ENCODE measurements at regions not wholly inside any gene's neighbourhood (a gene's known extent, or its start where the extent isn't known, plus 50 kb on each side); places are given as distances from the start of the nearest gene placed in this dataset.

DNA sequence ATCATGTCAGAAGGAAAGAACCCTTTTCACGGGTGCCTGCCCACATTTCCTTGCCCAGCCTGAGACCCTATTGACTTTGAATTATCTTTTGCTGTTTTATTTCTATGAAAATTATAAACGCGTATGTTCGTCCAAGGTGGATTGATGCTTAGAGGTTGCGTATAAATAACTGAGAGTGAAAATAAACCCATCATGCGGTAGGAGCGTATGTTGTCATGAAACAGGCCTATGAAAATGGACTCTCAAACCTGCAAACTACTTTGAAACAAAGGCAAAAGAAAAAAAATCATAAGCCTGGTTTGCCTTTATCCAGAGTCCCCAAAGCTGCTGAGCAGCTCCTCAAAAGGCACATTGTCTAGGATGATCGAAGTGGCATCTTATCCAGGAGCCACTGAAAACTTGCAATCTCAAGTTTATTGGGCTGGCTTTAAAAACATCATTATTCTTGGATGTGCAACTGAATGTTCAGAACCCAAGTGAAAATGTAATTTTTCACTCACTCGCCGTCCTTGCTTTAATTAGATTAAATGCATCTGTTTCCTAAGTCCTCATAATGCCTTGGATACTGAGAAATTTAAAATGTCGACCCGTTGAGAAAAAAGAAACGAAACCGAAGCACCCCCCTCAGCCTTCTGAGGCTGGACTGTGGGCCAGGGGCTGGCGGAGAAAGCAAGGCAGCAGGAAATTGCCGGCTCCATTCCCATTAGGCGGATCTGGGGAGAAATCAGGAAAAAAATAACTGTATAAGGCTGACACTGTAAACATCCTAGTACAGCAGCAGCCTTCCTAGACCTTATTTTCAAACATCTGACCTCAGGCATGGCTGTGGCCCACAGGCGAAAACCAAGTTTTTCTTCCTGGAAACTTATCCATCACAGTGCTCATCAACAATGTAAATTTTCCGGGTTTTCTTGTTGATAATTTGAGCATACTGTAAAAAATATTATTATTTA lies 82.9 kb upstream of the PPARA start:
- DNase-seq = no peak

DNA sequence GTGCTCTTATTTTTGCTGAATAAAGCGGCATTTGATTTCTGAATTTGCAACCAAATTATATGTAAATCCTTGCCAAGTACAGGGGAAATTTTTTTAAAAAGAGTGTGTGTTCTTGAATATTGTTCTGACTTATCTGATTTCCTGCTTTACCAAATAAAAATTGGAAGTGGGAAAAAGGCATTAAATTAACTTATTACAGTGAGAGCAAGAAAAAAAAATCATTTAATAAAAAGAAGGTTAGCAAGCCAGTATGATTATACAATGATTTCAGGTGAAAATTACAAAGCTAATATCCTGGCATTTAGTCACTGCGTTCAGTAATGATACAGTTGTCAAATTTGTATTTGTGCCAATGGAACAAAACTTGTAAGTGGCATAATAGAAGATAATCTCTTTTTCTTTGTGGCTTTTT lies 82.1 kb upstream of the PPARA start:
- DNase-seq = no peak

DNA sequence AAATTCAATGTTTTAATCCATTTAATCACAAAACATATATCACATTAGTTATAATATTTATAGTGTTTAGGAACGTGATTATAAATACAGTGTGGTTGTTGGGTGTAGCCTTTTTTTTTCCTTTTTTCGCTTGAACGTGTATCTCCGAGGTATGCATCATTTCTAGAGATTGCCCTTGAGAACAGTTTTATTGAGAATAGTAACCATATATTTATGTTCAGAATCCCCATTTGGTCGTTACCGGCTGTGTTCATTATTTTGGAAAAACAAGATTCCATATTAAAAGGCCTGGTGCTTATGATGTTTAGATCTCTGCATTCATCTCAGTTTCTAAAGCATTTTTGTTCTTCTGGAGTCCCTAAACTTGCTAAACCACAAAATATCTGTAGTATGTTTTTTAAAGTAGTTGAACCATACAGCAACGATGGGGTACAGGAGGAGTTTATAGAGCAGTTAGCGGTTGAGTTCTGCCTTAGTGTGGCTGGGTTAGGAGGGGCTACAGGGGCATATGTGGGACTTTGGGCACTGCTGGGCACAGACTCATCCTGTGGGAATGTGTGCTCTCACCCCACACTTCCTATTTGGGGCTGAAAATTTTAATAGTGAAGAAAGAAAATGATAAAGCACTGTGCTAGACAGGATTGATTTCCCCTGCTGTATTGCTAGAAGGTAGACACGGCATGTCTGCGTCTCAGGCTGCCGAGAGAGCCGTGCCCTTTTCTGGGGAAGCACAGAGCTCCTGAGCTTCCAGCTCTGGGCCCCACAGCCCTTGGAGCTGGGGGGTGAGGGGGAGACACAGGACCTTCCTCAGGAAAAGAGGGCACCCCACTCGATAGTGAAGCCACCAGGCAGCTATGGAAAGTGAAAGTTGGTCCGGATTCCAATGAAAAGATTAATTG lies 81.5 kb upstream of the PPARA start:
- no peak for DNase-seq

- DNase-seq = no peak
Observed at GRCh38 chr22:46069521-46070214, 80.7 kb upstream of the PPARA start.

GRCh38 chr22:46070215-46070802 lies 80.0 kb upstream of the PPARA start:
- DNase-seq = no peak

GRCh38 chr22:46070803-46071450 lies 79.4 kb upstream of the PPARA start:
- peak; percentile 50 for DNase-seq

DNA sequence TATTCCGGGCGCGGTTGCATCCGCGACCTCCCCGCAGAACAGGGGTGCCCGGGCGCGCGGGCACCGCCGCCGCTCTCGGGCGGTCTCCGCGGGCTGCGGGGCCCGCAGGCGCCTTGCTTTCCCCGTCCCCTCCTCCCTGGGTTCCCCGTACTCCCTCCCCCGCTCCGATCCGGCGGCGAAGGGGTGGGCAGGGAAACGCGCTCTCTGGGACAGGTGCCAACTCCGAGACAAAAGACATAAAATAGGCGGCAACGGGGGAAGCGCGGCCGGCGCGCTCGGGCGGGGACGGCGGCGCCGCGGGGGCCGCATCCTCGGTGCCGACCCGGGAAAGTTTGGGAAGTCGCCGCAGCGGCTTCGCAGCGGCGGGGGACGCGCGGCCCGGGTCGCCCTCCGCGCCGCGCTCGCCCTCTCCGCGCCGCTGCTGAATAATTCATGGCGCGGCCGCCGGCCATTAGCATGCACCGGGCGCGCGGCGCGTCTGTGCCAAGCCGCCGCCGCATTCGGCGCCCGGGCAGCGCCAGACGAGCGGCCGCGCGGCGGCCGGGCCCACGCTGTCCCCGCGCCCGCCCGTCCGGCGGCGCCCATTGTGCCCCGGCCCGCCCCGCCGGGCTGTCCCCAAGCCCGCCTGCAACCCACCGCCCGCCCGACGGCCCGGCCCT lies 78.7 kb upstream of the PPARA start:
- peak; percentile 58 for DNase-seq

- DNase-seq = peak; percentile 27
Observed at GRCh38 chr22:46072110-46072881, 78.0 kb upstream of the PPARA start.

DNA sequence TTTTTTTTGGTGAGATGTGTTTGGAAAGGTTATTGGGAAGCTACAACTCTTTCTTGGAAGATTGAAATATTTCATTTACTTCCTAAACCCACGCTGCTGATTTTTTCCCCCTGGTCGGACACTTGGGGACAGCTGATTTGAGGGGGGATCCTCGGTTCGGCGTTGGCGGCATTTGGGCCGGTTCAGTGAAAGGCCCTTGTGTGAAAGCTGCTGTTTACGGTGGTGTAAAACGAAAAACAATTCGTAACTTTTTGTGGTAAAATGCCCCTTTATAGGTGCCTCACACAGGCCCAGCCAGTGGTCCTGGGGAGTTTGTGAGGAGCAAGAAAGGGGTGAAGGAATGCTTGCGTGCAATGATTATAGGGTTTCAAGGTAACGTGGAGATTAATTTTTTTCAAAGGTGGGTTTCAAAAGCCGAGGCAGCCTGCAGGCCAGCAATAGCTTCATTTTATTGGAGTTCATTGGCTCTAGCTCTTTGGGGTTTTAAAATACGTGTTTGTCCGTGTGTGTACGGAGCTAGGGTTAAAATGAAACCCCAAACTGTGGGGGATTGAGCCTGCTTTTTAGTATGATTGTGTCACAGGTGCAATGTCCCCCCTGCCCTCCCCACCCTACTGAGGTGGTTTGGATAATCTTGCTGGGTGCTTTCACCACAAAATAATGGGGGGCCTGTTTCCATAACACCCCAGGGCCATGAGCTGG lies 77.2 kb upstream of the PPARA start:
- no peak for DNase-seq

- no peak for DNase-seq
Observed at GRCh38 chr22:46073683-46074504, 76.4 kb upstream of the PPARA start.

- DNase-seq = no peak
Observed at GRCh38 chr22:46074771-46075551, 75.4 kb upstream of the PPARA start.

DNA sequence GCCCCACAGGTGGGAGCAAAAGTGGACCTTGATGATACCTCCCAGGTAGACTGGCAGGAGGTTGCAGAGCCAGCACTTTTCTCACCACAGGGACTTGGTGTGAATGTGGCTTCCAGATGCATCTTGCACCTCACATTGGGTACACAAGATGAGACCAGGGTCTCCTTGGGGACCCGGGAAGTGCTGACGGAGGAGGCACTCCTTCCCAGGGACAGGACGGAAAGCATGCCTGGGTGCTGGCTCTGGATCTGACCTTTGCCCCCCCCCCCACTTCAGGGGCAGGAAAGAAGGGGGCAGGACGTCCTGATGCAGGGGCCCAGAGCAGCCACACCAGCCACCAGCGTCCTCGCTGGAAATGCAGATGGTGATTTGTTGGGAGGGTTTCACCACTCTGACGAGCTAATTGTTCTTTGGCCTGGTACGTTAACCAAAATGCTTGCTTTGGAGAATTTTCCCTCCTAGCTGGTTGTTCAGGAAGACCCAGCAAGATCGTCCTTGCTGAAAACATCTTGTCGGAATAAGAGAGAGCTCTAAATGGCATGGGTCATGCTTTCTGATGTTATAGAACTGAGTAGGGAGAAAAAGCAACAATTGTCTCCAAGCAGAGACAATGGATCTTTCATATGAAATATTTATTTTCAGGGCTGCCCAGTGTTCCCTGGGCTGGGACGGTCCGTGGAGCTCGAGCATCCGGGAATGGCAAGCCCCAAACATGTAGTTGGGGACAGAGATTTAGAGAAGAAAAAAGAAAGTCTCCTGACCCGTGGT lies 74.4 kb upstream of the PPARA start:
- no peak for DNase-seq

- DNase-seq = no peak
Observed at GRCh38 chr22:46076651-46077339, 73.5 kb upstream of the PPARA start.

DNA sequence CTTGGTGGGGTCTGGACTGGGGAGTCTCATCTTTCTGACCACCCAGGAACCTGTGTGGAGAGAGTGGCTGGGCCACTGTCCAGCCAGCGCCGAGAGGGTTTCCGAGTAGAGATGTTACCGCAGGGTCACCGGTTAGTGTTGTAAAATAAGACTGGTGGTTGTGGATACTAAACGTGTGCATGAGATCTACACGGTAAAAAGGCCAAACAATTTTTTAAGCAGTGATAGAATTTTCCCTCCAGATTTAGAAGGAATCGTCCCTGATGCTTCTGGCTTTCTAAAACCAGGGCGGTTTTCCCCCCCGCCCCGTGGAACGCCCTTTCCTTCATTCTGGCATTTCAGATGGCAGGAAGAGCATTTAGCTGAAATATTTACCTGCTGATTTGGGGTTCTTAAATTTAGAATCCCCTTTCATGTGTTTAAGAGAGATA lies 72.6 kb upstream of the PPARA start:
- DNase-seq = no peak

DNA sequence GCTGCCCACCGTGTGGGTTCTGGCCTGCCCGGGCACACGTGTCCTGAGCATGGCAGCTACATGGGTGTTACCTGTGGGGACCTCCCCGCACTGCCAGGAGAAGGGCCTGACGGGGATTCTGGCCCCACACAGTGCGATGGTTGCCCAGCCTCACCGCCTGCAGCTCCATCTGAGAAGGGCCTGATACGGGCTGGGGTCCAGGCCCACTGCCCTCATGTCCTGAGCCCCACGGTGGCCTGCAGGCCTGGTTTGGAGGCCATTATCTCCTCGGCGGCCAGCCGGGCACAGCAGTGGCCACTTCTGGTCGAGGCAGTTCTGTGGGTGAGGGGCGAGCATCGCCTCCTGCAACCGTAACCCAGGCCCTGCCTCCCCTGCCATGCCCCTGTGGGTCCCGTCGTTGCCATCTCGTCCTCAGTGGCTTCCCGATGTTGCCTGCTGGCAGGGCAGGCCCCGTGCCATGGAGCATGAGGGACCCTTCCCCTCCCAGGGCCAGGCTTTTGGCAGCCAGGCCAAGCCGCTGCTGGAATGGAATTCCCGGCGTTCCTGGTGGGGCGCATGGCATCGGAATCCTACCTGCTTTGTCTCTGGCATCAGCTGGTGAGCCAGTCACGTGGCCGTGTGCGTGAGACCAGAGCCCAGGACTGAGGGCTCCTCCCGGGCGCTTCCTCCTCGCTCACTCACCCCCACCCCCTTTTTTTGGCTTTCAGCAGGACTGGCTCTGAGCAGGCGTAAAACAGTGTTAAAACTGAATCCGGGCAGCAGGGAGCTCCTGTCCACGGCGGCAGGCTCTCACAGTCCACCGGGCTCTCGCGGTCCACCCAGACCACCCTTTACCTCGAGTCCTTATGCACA lies 71.9 kb upstream of the PPARA start:
- no peak for DNase-seq
